H9 (cell line): ENCODE measurements at regions not wholly inside any gene's neighbourhood (a gene's known extent, or its start where the extent isn't known, plus 50 kb on each side); places are given as distances from the start of the nearest gene placed in this dataset.

Source experiments
- DNase-seq: peaks from one replicate; pipeline ENCODE4 v3.0.0-alpha.2; 2017
- H2AFZ ChIP-seq: one replicate; pipeline ENCODE4 v1.6.1; 2013; ENCODE audit warnings: mild to moderate bottlenecking, low read length, control low read depth, moderate library complexity
- H2AK5ac ChIP-seq: 2 replicates; pipeline ENCODE4 v1.6.1; 2013; ENCODE audit warnings: low read length, control low read depth, mixed read lengths; ENCODE audit not compliant: insufficient read length
- H2BK120ac ChIP-seq: one replicate; pipeline ENCODE4 v1.6.1; 2013; ENCODE audit warnings: low read depth, mild to moderate bottlenecking, low read length, control low read depth, inconsistent platforms; ENCODE audit not compliant: poor library complexity, severe bottlenecking
- H2BK12ac ChIP-seq: 2 replicates; pipeline ENCODE4 v1.6.1; 2013; ENCODE audit warnings: low read length, control low read depth, mixed read lengths, low read depth; ENCODE audit not compliant: insufficient read length
- H2BK15ac ChIP-seq: 2 replicates; pipeline ENCODE4 v1.6.1; 2013; ENCODE audit warnings: low read depth, low read length, control low read depth
- H2BK20ac ChIP-seq: one replicate; pipeline ENCODE4 v1.6.1; 2013; ENCODE audit warnings: low read depth, mild to moderate bottlenecking, low read length, control low read depth, inconsistent platforms; ENCODE audit not compliant: poor library complexity, severe bottlenecking
- H2BK5ac ChIP-seq: 2 replicates; pipeline ENCODE4 v1.6.1; 2013; ENCODE audit warnings: low read length, control low read depth, mixed read lengths; ENCODE audit not compliant: insufficient read length
- H3K14ac ChIP-seq: 2 replicates; pipeline ENCODE4 v1.6.1; 2013; ENCODE audit warnings: low read length, control low read depth; ENCODE audit not compliant: insufficient read depth
- H3K18ac ChIP-seq: 2 replicates; pipeline ENCODE4 v1.6.1; 2013; ENCODE audit warnings: low read depth, mild to moderate bottlenecking, mixed read lengths, low read length, control low read depth; ENCODE audit not compliant: insufficient read length
- H3K23ac ChIP-seq: 2 replicates; pipeline ENCODE4 v1.6.1; 2013; ENCODE audit warnings: low read length, control low read depth, mixed read lengths, low read depth; ENCODE audit not compliant: insufficient read length
- H3K23me2 ChIP-seq: 2 replicates; pipeline ENCODE4 v1.6.1; 2013; ENCODE audit warnings: low read depth, mild to moderate bottlenecking, mixed read lengths, low read length, control low read depth; ENCODE audit not compliant: insufficient read length, poor library complexity, severe bottlenecking
- H3K27ac ChIP-seq: 2 replicates; pipeline ENCODE4 v1.5.1; 2013; ENCODE audit warnings: low read length, control low read depth, mixed read lengths, low read depth; ENCODE audit not compliant: insufficient read length
- H3K27me3 ChIP-seq: 2 replicates; pipeline ENCODE4 v1.6.1; 2013; ENCODE audit warnings: low read length, control low read depth, inconsistent platforms; ENCODE audit not compliant: insufficient read depth
- H3K4ac ChIP-seq: 2 replicates; pipeline ENCODE4 v1.6.1; 2013; ENCODE audit warnings: low read depth, mild to moderate bottlenecking, control low read depth, inconsistent platforms, low read length, moderate library complexity
- H3K4me1 ChIP-seq: 2 replicates; pipeline ENCODE4 v1.6.1; 2013; ENCODE audit warnings: low read length, control low read depth, inconsistent platforms; ENCODE audit not compliant: insufficient read depth
- H3K4me2 ChIP-seq: 2 replicates; pipeline ENCODE4 v1.6.1; 2013; ENCODE audit warnings: low read length, control low read depth, mixed read lengths; ENCODE audit not compliant: insufficient read length, insufficient read depth
- H3K56ac ChIP-seq: 2 replicates; pipeline ENCODE4 v1.6.1; 2013; ENCODE audit warnings: low read depth, mild to moderate bottlenecking, mixed read lengths, low read length, control low read depth; ENCODE audit not compliant: insufficient read length
- H3K79me1 ChIP-seq: 2 replicates; pipeline ENCODE4 v1.6.1; 2013; ENCODE audit warnings: low read depth, mild to moderate bottlenecking, moderate library complexity, low read length, control low read depth, inconsistent platforms; ENCODE audit not compliant: insufficient read depth, poor library complexity, severe bottlenecking
- H3K79me2 ChIP-seq: 2 replicates; pipeline ENCODE4 v1.6.1; 2013; ENCODE audit warnings: low read length, control low read depth, inconsistent platforms; ENCODE audit not compliant: insufficient read depth
- H3K9ac ChIP-seq: 2 replicates; pipeline ENCODE4 v1.6.1; 2013; ENCODE audit warnings: low read length, control low read depth, mixed read lengths; ENCODE audit not compliant: insufficient read length; ENCODE audit errors: extremely low read depth
- H3K9me3 ChIP-seq: one replicate; pipeline ENCODE4 v1.6.1; 2013; ENCODE audit warnings: low read depth, low read length, inconsistent platforms; ENCODE audit not compliant: control insufficient read depth
- H3T11ph ChIP-seq: one replicate; pipeline ENCODE4 v1.6.1; 2013; ENCODE audit warnings: mild to moderate bottlenecking, low read length, control low read depth, inconsistent platforms
- H4K20me1 ChIP-seq: one replicate; pipeline ENCODE4 v1.6.1; 2013; ENCODE audit not compliant: control insufficient read depth, insufficient read length, insufficient read depth
- H4K5ac ChIP-seq: 2 replicates; pipeline ENCODE4 v1.6.1; 2013; ENCODE audit warnings: low read depth, mild to moderate bottlenecking, mixed read lengths, low read length, control low read depth; ENCODE audit not compliant: insufficient read length
- H4K8ac ChIP-seq: replicated peaks from 2 replicates; pipeline ENCODE4 v1.6.1; 2013; ENCODE audit warnings: low read length, control low read depth, mixed read lengths, low read depth; ENCODE audit not compliant: insufficient read length
- H4K91ac ChIP-seq: 2 replicates; pipeline ENCODE4 v1.6.1; 2013; ENCODE audit warnings: low read depth, mild to moderate bottlenecking, moderate library complexity, mixed read lengths, low read length, control low read depth; ENCODE audit not compliant: insufficient read length
- H3K27ac Mint-ChIP-seq, 3 experiments: 2 replicates in 2 of 3; 3 replicates in 1 of 3; pipeline ENCODE4 v1.8.0; 2020 to 2021; ENCODE audit warnings: mixed read lengths in 3 of 3, mild to moderate bottlenecking in 1 of 3, moderate library complexity in 1 of 3
- H3K27me3 Mint-ChIP-seq: 2 replicates; pipeline ENCODE4 v1.8.0; 2021; ENCODE audit warnings: low read depth, mild to moderate bottlenecking, moderate library complexity, mixed read lengths
- H3K36me3 Mint-ChIP-seq, 3 experiments: 2 replicates in 2 of 3; 3 replicates in 1 of 3; pipeline ENCODE4 v1.8.0; 2020 to 2021; ENCODE audit warnings: low read depth in 3 of 3, mixed read lengths in 3 of 3; ENCODE audit not compliant: insufficient read depth in 1 of 3
- H3K4me1 Mint-ChIP-seq, 2 experiments: 2 replicates each; pipeline ENCODE4 v1.8.0; 2020; ENCODE audit warnings: mixed read lengths in 2 of 2
- H3K4me3 Mint-ChIP-seq, 2 experiments: 2 replicates in 1 of 2; 3 replicates in 1 of 2; pipeline ENCODE4 v1.8.0; 2020 to 2021; ENCODE audit warnings: mild to moderate bottlenecking in 2 of 2, mixed read lengths in 2 of 2, moderate library complexity in 1 of 2
- H3K9me3 Mint-ChIP-seq, 2 experiments: 2 replicates in 1 of 2; 3 replicates in 1 of 2; pipeline ENCODE4 v1.8.0; 2020; ENCODE audit warnings: mild to moderate bottlenecking in 2 of 2, mixed read lengths in 2 of 2, moderate library complexity in 1 of 2
- CTCF ChIP-seq: fragments of 200-600 bp; sonication (generic); conservative IDR thresholded peaks from 3 replicates; pipeline ENCODE4 v1.8.0; 2021; ENCODE audit warnings: antibody characterized with exemption, mild to moderate bottlenecking
- WGBS: extraction: QIAGEN DNeasy Blood & Tissue Kit; methylation state at CpG from one replicate; pipeline ENCODE4 v1.1.7; 2013; ENCODE audit warnings: missing lambda C conversion rate, low lambda C conversion rate, mixed read lengths; ENCODE audit not compliant: insufficient read length; ENCODE audit errors: extremely low coverage; 5-methylcytosine and 5-hydroxymethylcytosine counted together

GRCh38 chr3:153289334-153289808 lies 127.3 kb downstream of the RAP2B start:
- Histone ChIP-seq H3K27ac (no peak overlapping the region), H3T11ph (no peak overlapping the region), H3K4ac (no peak overlapping the region), H4K8ac (no peak overlapping the region), H3K14ac (no peak overlapping the region), H2BK20ac (no peak overlapping the region), H3K79me1 (no peaks in the 10 kb centered on the region), H3K4me2 (no peak overlapping the region), H4K5ac (no peak overlapping the region), H3K56ac (no peak overlapping the region), H3K9ac (no peak overlapping the region), H2AFZ (no peak overlapping the region), H2BK12ac (no peak overlapping the region), H4K91ac (no peak overlapping the region), H3K18ac (no peak overlapping the region), H3K23ac (no peak overlapping the region), H3K23me2 (no peaks in the 10 kb centered on the region), H3K79me2 (no peaks in the 10 kb centered on the region), H4K20me1 (no peaks in the 10 kb centered on the region), H2BK15ac (no peak overlapping the region), H2BK120ac (no peak overlapping the region), H2AK5ac (no peak overlapping the region), H3K9me3 (no peaks in the 10 kb centered on the region), H3K4me1 (no peaks in the 10 kb centered on the region; the same call in 1 of the 2 replicates), H3K27me3 (no peaks in the 10 kb centered on the region), H2BK5ac (no peak overlapping the region)
- TF ChIP-seq CTCF: no peak
- no peak for DNase-seq
- Mint-ChIP-seq H3K9me3 (no peaks in the 10 kb centered on the region), H3K4me3 (no peak overlapping the region), H3K27me3 (no peaks in the 10 kb centered on the region), H3K36me3 (no peaks in the 10 kb centered on the region), H3K27ac (no peak overlapping the region), H3K4me1 (peaks cover 15 to 18% of the 10 kb centered on the region in 2 experiments)
- no CpG with 5 or more reads among the region's 3 CpGs for WGBS
